ENCODE measurements at regions not wholly inside any gene's neighbourhood (a gene's known extent, or its start where the extent isn't known, plus 50 kb on each side); places are given as distances from the start of the nearest gene placed in this dataset.
"Not testable (repeated sequence)": the region's sequence is repeated elsewhere in the genome, so short reads cannot be mapped to it uniquely, and the experiment has no call there.

- not testable (repeated sequence) for TF ChIP-seq POLR2A (IDR thresholded peaks at IDR 0.05; ENCODE audit: low read length); CTCF (IDR thresholded peaks at IDR 0.05); CBX8 (IDR thresholded peaks at IDR 0.05); EP300 (IDR thresholded peaks at IDR 0.05); GATA3 (IDR thresholded peaks at IDR 0.05; ENCODE audit: borderline replicate concordance); CHD4 (IDR thresholded peaks at IDR 0.05; ENCODE audit: borderline replicate concordance); CBX2 (IDR thresholded peaks at IDR 0.05; ENCODE audit: borderline replicate concordance, low read depth); USF2 (IDR thresholded peaks at IDR 0.05); MAZ (IDR thresholded peaks at IDR 0.05; ENCODE audit: borderline replicate concordance, low read depth, low read length); PHF8 (IDR thresholded peaks at IDR 0.05; ENCODE audit: borderline replicate concordance, low read depth); FOXS1 (CRISPR knock-in tag; IDR thresholded peaks at IDR 0.05); MAX (IDR thresholded peaks at IDR 0.05); RNF2 (IDR thresholded peaks at IDR 0.05; ENCODE audit: borderline replicate concordance, low read depth); HDAC2 (IDR thresholded peaks at IDR 0.05)
Measured at GRCh38 chr5:135151660-135152059, 117.6 kb upstream of the PITX1 start.

Data from A549 (cell line).